NCI-H1417 (cell line): ENCODE measurements at regions not wholly inside any gene's neighbourhood (a gene's known extent, or its start where the extent isn't known, plus 50 kb on each side); places are given as distances from the start of the nearest gene placed in this dataset.
"Not testable (repeated sequence)": the region's sequence is repeated elsewhere in the genome, so short reads cannot be mapped to it uniquely, and the experiment has no call there.

Experiments
- DNase-seq, 3 experiments: peaks; one replicate each; lab custom pipeline; 2025; lab: John Stamatoyannopoulos, UW

DNA sequence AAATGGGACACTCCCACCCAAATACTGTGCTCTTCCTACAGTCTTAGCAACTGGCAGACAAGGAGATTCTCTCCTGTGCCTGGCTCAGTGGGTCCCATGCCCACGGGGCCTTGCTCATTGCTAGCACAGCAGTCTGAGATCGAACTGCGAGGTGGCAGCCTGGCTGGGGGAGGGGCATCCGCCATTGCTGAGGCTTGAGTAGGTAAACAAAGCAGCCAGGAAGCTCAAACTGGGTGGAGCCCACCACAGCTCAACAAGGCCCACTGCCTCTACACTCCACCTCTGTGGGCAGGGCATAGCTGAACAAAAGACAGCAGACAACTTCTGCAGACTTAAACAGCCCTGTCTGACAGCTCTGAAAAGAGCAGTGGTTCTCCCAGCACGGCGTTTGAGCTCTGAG lies 174.8 kb downstream of the COL12A1 start:
- not testable (repeated sequence) for DNase-seq

DNA sequence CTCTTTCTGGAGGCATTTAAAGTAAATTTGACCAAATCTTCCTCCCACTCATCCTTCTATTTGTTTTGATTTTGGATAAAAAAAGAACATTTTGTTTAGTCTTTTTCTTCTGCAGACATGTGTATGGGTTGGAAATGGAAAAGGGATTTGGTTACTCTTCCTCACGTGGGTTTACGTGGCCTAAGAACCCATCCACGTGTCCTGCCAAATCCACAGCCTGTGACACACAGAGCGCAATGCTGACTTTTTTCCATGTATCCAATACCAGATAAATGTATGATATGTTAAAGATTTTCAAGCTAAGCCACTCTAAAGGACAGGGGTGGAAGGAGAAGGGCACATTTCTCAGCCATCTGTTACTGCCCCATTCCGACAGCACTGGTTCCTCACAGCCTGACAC lies 176.5 kb downstream of the COL12A1 start:
- no peak for DNase-seq

DNA sequence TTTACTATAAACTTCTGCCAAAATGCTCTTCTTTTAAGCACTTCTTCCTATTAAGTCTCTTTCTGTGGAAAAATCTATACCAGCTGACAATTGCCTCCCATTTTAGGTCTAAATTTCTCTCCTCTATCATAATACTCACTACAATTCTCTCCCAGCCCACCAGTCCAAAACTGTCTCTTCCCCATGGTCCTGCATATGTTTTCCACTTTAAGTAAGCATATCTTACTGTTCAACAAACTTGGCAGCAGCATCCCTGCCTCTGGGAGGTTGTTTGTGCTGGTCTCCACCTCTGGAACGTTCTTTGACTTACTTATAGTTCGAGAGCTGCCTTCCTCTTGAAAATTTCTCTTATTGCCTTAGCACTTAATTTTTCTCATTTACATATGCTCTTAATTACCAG lies 180.5 kb downstream of the COL12A1 start:
- DNase-seq = no peak

GRCh38 chr6:75024828-75025227 lies 181.0 kb downstream of the COL12A1 start:
- DNase-seq = no peak

DNA sequence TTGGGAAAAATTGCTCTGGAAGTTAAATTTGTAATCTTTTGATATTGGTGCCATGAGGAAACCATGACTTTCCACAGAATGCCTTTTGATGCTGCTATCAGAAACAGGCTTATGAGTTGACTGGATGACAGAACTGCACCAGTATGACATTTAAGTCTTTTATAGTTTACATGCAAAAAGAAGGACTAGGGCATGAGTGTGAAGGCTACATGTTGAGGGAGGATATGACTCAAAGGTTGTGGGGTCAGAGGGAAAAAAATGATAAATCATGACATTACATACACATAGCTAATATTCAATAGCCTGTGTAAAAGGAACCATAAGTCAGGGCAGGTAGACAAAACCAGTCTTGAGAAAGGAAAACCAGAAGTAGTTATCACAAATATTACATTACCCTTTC lies 182.2 kb downstream of the COL12A1 start:
- DNase-seq = no peak

DNA sequence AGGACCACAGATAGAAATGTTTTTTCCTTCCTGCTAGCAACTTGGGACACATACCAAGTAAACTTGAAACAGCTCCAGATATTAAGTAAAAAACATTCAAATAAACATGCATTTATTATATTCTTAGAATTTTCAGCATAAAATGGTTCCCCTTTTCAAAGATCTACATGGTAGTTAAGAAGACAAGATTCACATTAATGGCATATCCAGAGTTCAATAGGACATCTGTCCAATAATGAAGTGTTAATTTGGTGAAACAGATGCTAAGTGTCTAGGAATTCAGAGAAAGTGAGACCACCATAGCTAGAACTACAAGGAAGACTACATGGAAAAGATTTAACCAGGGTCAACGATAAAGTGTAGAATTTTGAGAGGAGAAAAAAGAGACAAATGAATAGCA lies 184.9 kb downstream of the COL12A1 start:
- DNase-seq = no peak

DNA sequence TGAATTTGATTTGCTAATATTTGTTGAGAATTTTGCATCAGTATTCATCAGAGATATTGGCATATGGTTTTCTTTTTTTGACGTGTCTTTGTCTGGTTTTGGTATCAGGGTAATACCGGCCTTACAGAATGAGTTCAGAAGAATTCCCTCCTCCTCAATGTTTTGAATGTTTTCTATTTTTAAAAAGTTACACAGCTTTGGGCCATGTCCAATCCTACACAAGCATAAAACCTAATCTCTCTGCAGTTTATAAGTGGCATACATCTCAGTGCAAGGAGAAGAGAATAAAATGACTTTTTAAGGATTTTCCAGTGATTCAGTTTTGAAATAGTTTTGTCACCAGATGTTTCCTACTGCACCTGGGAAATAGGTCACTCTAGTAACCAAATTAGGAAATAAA lies 185.5 kb downstream of the COL12A1 start:
- no peak for DNase-seq

DNA sequence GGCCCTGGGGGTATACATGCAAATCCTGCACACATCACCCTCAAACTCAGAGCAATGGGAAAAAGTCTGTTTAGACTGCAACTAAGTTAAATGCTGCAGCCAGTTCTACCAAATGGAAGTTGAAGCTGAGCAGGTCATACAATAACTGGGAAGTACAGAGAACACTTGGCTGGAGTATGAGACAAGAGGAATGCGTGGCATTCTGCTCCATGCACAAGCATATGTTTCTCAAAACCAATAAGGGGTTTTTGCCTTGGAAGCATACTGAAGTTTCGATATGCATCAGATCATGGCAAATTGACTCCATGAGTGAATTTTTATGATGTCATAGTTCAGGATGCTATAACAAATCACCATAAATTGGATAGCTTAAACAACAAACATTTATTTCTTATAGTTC lies 193.8 kb downstream of the COL12A1 start:
- no peak for DNase-seq

GRCh38 chr6:75003984-75004383 lies 201.9 kb downstream of the COL12A1 start:
- not testable (repeated sequence) for DNase-seq

DNA sequence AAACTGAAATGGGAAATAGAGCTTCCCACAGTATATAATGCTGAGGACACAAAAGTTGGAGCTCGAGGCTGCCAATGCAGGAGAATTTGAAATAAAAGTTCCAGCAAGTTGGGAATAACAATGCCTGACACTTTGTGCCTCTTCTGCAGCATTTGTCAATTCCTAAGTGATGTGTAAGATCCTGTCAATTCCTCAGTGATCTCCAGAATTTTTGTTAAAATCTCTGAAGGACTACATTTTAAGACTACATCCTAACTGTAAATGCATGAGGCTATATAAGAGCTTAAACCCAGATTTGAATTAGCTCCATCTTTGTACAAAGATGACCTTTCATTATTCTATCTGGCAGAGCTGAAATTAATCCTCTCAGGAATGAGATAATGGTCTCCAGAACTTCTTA lies 208.2 kb downstream of the COL12A1 start:
- no peak for DNase-seq

GRCh38 chr6:74993136-74993535 lies 212.7 kb downstream of the COL12A1 start:
- no peak for DNase-seq

DNA sequence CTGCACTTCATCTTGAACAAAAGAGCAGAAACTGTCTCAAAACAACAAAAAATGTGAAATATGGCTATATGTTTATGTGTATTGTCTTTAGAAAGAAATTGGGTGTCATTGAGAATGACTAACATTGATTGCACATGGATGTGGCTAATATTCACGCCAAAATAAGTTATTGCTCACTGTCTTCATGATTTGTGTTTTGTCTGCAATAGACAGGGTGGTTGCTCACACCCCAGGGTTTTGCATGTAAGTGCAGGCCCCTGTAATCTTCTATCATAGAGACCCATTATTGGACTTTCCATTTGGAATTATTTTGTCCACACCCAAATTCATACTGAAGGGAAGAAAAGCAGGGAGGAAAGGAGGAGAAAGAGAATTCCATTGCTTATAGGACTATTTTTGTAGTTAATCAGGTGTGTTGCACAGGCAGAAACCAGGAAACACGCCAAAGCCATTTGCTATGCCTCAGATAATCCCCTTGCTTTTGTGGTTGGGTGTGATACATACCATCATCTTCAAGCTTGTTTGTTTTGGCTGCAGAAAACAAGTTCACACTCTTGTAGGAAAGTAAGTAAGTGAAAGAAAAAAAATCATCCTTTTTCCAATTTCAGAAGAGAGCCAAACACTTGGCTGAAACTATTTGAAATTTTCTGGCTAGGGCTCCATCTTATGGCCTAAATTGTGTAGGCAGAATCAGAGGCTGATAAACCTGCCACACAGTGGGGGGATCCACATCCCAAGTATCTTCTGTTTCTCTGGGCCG lies 214.1 kb downstream of the COL12A1 start:
- DNase-seq = no peak

- DNase-seq = no peak
Observed at GRCh38 chr6:74979065-74979766, 226.6 kb downstream of the COL12A1 start.

GRCh38 chr6:74976701-74977100 lies 229.2 kb downstream of the COL12A1 start:
- DNase-seq = no peak

DNA sequence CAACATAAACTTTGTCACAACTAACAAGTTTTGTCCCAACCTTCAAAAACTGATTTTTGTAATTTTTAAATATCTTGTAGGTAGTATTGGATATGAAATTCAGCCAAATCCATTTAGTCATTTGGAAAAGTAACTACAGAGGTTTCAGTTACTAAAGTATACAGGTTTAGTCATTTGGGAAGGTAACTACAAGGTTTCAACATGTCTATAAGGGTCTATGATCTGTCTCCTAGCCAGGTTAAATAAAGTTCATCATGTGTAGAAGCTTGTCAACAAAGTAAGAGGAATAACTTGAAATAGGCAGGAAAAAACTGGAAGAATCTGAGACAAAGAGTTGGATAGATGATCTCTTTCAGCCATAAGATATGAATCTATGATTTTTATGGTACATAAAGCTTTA lies 229.8 kb downstream of the COL12A1 start:
- no peak for DNase-seq

DNA sequence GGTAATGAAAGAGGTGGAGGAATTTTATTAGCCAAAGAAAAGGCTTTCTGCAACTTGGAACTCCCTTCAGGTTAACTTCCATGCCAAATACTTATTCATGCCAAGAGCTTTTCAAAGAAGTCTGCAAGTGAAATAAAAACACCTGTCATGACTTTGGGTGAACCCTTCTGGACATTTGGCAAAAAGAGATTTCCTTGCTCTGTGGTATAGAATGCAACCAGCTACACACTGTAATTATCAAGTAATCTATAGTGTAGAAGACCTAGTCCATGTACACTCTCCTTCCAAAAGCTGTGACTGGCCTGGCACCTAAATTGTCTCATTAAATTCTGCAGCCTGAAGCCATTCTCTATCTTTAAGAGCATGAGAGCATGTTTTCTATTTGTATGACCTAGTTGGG lies 232.3 kb downstream of the COL12A1 start:
- DNase-seq = no peak

DNA sequence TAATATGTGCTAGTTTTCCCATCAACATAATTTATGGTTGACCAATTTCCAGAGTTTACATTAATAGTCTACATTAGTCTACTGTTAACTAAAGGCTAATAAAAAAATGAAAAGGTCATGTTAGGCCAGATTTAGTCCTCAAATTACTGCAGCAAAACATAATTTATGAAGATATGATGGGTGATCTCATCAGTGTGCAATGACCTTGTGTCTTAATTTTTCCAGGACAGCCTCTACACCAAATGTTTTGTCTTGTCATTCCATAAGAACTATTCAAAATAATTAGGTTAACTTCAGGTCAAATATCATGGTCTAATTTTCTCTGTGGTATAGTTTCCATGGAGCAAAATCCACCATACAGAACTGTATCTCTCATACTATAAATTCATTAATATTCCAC lies 234.2 kb downstream of the COL12A1 start:
- no peak for DNase-seq

GRCh38 chr6:74969591-74970267 lies 236.1 kb downstream of the COL12A1 start:
- no peak for DNase-seq

DNA sequence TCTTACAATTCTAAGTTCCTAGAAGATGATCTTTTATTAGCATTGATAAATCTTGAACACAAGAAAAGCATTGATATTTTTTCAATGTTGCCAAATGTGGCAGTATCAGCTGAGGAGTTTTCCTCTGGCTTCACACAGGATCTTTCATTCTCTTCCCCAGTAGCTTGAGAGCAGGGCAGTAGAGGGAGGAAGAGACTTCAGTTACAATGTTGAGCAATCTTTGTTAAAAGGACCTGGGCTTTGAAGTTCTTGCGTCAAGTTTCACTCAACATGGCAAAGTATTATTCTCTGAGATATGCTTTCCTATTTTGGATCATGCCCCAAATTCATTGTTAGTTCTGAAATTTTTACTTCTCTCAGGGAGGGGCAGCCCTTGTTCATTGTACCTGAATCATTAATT lies 238.0 kb downstream of the COL12A1 start:
- no peak for DNase-seq

- no peak for DNase-seq
Observed at GRCh38 chr6:74966712-74967111, 239.1 kb downstream of the COL12A1 start.

DNA sequence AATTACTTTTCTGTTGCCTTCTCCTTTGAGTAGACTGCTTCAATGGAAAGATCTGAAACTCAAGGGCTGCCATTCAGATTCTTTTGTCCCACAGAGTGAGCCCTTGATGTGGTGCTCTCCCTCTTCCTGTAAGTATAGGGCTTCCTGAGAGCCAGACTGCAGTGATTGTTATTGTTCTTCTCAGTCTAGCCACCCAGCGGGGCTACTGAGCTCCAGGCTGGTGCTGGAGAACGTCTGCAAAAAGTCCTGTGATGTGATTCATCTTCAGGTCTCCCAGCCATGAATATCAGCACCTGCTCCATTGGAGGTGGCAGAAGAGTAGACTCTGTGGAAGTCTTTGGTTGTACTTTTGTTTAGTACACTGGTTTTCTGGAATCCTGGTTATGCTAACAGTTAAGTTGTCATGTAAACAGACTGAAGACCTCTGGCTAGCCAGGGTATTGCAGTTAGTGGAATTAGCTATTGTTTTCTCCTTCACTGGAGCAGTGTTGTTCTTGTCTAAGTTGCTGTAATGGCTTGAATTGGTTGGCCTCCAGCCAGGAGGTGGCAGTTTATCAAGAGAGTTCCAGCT lies 240.9 kb downstream of the COL12A1 start:
- no peak for DNase-seq

- no peak for DNase-seq
Observed at GRCh38 chr6:74956559-74957428, 249.1 kb downstream of the COL12A1 start.
